RWPE2 (cell line): ENCODE measurements at regions not wholly inside any gene's neighbourhood (a gene's known extent, or its start where the extent isn't known, plus 50 kb on each side); places are given as distances from the start of the nearest gene placed in this dataset.

Source experiments
- ATAC-seq: fragments of 200-7000 bp; cut with Tn5 transposase; 3 replicates; pipeline ENCODE4 v1.9.1; 2021; ENCODE audit warnings: low read depth
- DNase-seq: peaks from one replicate; pipeline ENCODE4 v3.0.0-alpha.2; 2020; ENCODE audit warnings: low spot score
- H3K27ac ChIP-seq: fragments of 450-650 bp; 2 replicates; pipeline ENCODE4 v1.5.1; 2017; ENCODE audit warnings: mild to moderate bottlenecking; ENCODE audit not compliant: poor library complexity, severe bottlenecking
- H3K27me3 ChIP-seq: fragments of 250-450 bp; sonication (Bioruptor Pico); 2 replicates; pipeline ENCODE4 v1.5.1; 2021; ENCODE audit warnings: mild to moderate bottlenecking, moderate library complexity; ENCODE audit not compliant: insufficient read depth, poor library complexity, severe bottlenecking
- H3K36me3 ChIP-seq: fragments of 250-450 bp; sonication (Bioruptor Pico); 2 replicates; pipeline ENCODE4 v1.5.1; 2020; ENCODE audit warnings: low read depth, mild to moderate bottlenecking, moderate library complexity
- H3K4me1 ChIP-seq: fragments of 250-450 bp; sonication (Bioruptor Pico); 2 replicates; pipeline ENCODE4 v1.5.1; 2021; ENCODE audit warnings: mild to moderate bottlenecking, moderate library complexity; ENCODE audit not compliant: insufficient read depth, poor library complexity, severe bottlenecking
- H3K4me3 ChIP-seq: fragments of 250-450 bp; sonication (Bioruptor Pico); 2 replicates; pipeline ENCODE4 v1.5.1; 2021; ENCODE audit warnings: mild to moderate bottlenecking, moderate library complexity; ENCODE audit not compliant: severe bottlenecking
- H3K9me3 ChIP-seq: fragments of 250-450 bp; sonication (Bioruptor Pico); 2 replicates; pipeline ENCODE4 v1.5.1; 2021; ENCODE audit warnings: mild to moderate bottlenecking, moderate library complexity; ENCODE audit not compliant: severe bottlenecking
- CTCF ChIP-seq: fragments of 450-650 bp; IDR thresholded peaks from one replicate; pipeline ENCODE4 v1.5.1; 2017; ENCODE audit warnings: mild to moderate bottlenecking, moderate library complexity; ENCODE audit not compliant: poor library complexity, severe bottlenecking

GRCh38 chr3:170784406-170784805 lies 85.6 kb downstream of the RPL22L1 start:
- H3K36me3 ChIP-seq = no peaks in the 10 kb centered on the region
- H3K27ac ChIP-seq = no peak overlapping the region
- H3K27me3 ChIP-seq = no peaks in the 10 kb centered on the region
- no peaks in the 10 kb centered on the region for H3K4me1 ChIP-seq
- DNase-seq (no peak), ATAC-seq (no peak)
- H3K4me3 ChIP-seq = no peak overlapping the region
- TF ChIP-seq CTCF = no peak
- H3K9me3 ChIP-seq = no peaks in the 10 kb centered on the region

- Histone ChIP-seq H3K27me3 (no peaks in the 10 kb centered on the region), H3K9me3 (no peaks in the 10 kb centered on the region), H3K27ac (no peak overlapping the region), H3K4me3 (no peak overlapping the region), H3K4me1 (no peaks in the 10 kb centered on the region), H3K36me3 (no peaks in the 10 kb centered on the region)
- ATAC-seq (no peak), DNase-seq (no peak)
- TF ChIP-seq CTCF = no peak
Observed at GRCh38 chr3:170780955-170781354, 89.0 kb downstream of the RPL22L1 start.

- no peaks in the 10 kb centered on the region for H3K36me3 ChIP-seq
- H3K4me3 ChIP-seq = no peak overlapping the region
- no peaks in the 10 kb centered on the region for H3K27me3 ChIP-seq
- H3K9me3 ChIP-seq = no peaks in the 10 kb centered on the region
- H3K27ac ChIP-seq = no peak overlapping the region
- ATAC-seq (no peak), DNase-seq (no peak)
- H3K4me1 ChIP-seq = no peaks in the 10 kb centered on the region
- no peak for TF ChIP-seq CTCF
Observed at GRCh38 chr3:170780471-170780870, 89.5 kb downstream of the RPL22L1 start.

- H3K4me3 ChIP-seq = no peak overlapping the region
- no peaks in the 10 kb centered on the region for H3K9me3 ChIP-seq
- no peak for TF ChIP-seq CTCF
- DNase-seq = no peak
- no peaks in the 10 kb centered on the region for H3K4me1 ChIP-seq
- no peaks in the 10 kb centered on the region for H3K27me3 ChIP-seq
- no peak for ATAC-seq
- H3K27ac ChIP-seq = no peak overlapping the region
- no peaks in the 10 kb centered on the region for H3K36me3 ChIP-seq
Observed at GRCh38 chr3:170778240-170779217, 91.5 kb downstream of the RPL22L1 start.

- H3K27me3 ChIP-seq = no peaks in the 10 kb centered on the region
- DNase-seq = no peak
- no peak for ATAC-seq
- H3K4me3 ChIP-seq = no peak overlapping the region
- TF ChIP-seq CTCF = no peak
- H3K9me3 ChIP-seq = no peaks in the 10 kb centered on the region
- no peaks in the 10 kb centered on the region for H3K4me1 ChIP-seq
- H3K36me3 ChIP-seq = no peaks in the 10 kb centered on the region
- H3K27ac ChIP-seq = no peak overlapping the region
Observed at GRCh38 chr3:170777564-170777926, 92.5 kb downstream of the RPL22L1 start.
